AG09319 (cell line): ENCODE measurements at regions not wholly inside any gene's neighbourhood (a gene's known extent, or its start where the extent isn't known, plus 50 kb on each side); places are given as distances from the start of the nearest gene placed in this dataset.

Experiments used
- DNase-seq: peaks from one replicate; pipeline ENCODE4 v3.0.0-alpha.2; 2010; ENCODE audit warnings: low read depth; ENCODE audit errors: extremely low read depth
- TF ChIP-seq, protein P1 (sequence below): IDR thresholded peaks from 2 replicates; pipeline ENCODE4 v1.5.1; 2011; ENCODE audit warnings: low read depth, mild to moderate bottlenecking, inconsistent platforms, low read length, moderate library complexity

GRCh38 chr5:34534523-34535103, 121.5 kb upstream of the RAI14 start:
- TF ChIP-seq, protein P1, sequence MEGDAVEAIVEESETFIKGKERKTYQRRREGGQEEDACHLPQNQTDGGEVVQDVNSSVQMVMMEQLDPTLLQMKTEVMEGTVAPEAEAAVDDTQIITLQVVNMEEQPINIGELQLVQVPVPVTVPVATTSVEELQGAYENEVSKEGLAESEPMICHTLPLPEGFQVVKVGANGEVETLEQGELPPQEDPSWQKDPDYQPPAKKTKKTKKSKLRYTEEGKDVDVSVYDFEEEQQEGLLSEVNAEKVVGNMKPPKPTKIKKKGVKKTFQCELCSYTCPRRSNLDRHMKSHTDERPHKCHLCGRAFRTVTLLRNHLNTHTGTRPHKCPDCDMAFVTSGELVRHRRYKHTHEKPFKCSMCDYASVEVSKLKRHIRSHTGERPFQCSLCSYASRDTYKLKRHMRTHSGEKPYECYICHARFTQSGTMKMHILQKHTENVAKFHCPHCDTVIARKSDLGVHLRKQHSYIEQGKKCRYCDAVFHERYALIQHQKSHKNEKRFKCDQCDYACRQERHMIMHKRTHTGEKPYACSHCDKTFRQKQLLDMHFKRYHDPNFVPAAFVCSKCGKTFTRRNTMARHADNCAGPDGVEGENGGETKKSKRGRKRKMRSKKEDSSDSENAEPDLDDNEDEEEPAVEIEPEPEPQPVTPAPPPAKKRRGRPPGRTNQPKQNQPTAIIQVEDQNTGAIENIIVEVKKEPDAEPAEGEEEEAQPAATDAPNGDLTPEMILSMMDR = no peak
- peak; percentile 81 for DNase-seq

GRCh38 chr5:34535433-34535832, 120.7 kb upstream of the RAI14 start:
- TF ChIP-seq, protein P1 = no peak
- no peak for DNase-seq

GRCh38 chr5:34535944-34536623, 120.0 kb upstream of the RAI14 start:
- TF ChIP-seq, protein P1 = no peak
- DNase-seq = no peak

DNA sequence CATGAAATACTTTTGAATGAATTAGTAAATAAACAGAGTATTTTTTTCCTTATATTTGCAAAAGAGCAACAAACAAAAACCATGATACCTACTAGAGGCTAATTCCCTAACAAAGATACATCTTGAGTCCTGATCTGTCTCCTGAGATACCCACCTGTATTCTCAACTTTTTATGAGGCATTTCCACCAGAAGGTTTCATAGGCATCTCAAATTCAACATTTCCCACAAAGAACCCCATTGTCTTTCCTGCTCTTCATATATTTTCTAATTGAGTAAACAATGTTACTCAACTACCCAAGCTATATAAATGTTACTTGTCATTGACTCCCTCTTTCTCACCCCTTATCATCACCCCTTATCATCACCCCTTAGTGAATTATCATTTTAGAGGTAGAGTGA, 119.4 kb upstream of the RAI14 start:
- TF ChIP-seq, protein P1 = no peak
- no peak for DNase-seq

- TF ChIP-seq, protein P1 = peak; percentile 19
- no peak for DNase-seq
Measured at GRCh38 chr5:34538026-34538672, 118.0 kb upstream of the RAI14 start.

DNA sequence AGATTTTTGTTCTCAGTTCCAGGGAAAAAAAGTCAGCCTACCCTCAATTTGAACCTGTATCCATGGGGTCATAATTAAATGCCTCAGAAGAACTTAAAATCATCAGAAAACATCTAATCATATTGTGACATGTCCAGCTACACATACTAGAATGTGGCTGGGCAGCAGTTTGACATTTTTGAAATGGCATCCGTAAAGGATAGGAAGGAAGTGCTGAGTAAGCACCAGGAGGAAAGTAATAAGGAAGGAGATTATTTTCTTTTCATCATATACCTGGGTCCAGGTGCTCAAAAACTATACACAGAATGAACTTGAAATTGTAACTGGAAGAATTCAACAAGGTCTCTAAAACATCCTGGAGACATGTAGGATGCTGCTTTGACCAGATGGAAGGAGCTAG, 116.9 kb upstream of the RAI14 start:
- DNase-seq = no peak
- TF ChIP-seq, protein P1 = no peak

DNA sequence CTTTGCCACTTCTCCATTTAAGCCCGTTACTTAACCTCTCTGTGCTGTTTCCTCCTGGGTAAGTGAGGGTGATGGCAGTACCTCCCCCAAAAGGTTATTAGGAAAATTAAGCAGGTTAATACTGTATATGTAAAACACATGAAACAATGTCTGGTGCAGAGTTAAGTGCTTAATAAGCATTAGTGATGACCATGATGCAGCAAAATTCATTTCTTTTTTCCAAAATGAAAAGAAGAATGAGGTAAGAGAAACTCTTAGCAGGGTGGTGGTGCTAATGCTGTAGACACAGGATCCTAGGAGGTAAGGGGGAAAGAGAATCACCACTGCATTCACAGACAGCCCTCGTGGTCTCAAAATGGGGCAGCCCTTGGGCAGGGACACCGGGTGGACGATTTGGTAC, 115.1 kb upstream of the RAI14 start:
- TF ChIP-seq, protein P1 = no peak
- no peak for DNase-seq
